ENCODE measurements at regions not wholly inside any gene's neighbourhood (a gene's known extent, or its start where the extent isn't known, plus 50 kb on each side); places are given as distances from the start of the nearest gene placed in this dataset.

DNA sequence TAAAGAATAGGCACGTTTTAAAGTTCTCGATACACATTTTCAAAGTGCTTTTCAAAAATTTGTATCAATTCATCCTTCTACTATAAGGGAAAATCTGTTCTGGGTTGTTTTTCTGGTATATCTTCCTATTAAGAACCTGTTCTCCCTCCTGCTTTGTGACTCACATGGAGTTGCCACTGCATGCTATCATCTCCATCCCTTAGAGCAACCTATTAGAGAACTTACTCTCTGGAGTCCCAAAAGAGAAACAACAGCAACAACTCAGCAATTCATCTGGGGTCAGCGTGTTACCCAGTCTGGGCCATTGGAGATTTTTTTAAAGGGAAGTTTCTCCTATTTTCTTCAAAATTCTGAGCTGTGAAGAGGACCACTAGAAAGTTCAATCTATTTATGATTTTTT lies 227.4 kb downstream of the HLX start (continued):
- no peak for TF ChIP-seq ZFP3 (CRISPR knock-in tag; IDR thresholded peaks at IDR 0.05)

DNA sequence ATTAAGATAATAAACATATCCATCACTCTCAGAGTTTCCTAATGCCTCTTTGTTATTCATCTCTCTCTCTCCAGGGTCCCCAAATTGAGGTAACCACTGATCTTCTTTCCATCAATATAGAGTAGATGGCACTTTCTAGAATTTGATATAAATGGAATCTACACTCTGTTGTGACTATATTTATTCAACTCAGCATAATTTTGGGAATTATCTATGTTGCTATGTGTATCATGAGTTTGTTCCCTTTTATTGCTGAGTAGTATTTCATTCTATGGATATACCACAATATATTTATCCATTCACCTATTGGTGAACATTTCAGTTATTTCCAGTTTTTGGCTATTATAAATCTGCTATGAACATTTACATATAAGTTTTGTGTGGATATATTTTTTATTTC lies 230.7 kb downstream of the HLX start:
- ATAC-seq = no peak

GRCh38 chr1:221117133-221117532 lies 237.9 kb downstream of the HLX start:
- ATAC-seq = peak; percentile 43
- TF ChIP-seq RARB (CRISPR knock-in tag; IDR thresholded peaks at IDR 0.05) (peak; percentile 52; the same call in 1 of the 2 replicates), SNAI2 (CRISPR knock-in tag; IDR thresholded peaks at IDR 0.05) (no peak), PPARA (CRISPR knock-in tag; IDR thresholded peaks at IDR 0.05; ENCODE audit: borderline replicate concordance) (no peak), CSRNP3 (CRISPR knock-in tag; IDR thresholded peaks at IDR 0.05) (no peak)
- TF ChIP-seq, protein P1, sequence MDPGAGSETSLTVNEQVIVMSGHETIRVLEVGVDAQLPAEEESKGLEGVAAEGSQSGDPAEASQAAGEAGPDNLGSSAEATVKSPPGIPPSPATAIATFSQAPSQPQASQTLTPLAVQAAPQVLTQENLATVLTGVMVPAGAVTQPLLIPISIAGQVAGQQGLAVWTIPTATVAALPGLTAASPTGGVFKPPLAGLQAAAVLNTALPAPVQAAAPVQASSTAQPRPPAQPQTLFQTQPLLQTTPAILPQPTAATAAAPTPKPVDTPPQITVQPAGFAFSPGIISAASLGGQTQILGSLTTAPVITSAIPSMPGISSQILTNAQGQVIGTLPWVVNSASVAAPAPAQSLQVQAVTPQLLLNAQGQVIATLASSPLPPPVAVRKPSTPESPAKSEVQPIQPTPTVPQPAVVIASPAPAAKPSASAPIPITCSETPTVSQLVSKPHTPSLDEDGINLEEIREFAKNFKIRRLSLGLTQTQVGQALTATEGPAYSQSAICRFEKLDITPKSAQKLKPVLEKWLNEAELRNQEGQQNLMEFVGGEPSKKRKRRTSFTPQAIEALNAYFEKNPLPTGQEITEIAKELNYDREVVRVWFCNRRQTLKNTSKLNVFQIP (CRISPR knock-in tag; IDR thresholded peaks at IDR 0.05; ENCODE audit: borderline replicate concordance, low read depth) = no peak

More for the DNA sequence above, 230.7 kb downstream of the HLX start:
- TF ChIP-seq OSR1 (CRISPR knock-in tag; IDR thresholded peaks at IDR 0.05) (no peak), ZNF8 (CRISPR knock-in tag; IDR thresholded peaks at IDR 0.05) (peak; percentile 86; the same call in 1 of the 2 replicates)

DNA sequence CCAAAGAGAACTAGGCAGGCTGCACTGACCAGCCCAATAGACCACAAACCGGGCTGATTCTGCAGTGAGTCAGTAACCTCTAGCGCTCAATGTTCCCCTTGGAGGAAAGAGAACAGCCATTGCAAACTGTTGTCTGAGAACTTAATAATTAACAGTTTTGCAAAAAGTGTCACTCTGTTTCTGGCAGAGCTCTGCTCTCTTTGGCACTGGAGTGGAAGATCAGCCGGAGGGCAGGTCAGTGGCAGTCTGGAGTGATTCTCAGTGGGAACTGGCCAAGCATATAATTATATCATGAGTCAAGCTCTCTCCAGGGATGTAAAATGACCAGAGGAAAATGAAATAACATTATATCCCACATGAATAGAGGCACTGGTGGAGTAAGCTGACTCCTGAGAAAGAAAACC lies 238.3 kb downstream of the HLX start:
- peak; percentile 95 for ATAC-seq
- TF ChIP-seq ZC3H10 (CRISPR knock-in tag; IDR thresholded peaks at IDR 0.05) (peak; percentile 94), SNAI2 (CRISPR knock-in tag; IDR thresholded peaks at IDR 0.05) (no peak)

GRCh38 chr1:221118176-221118937 lies 239.1 kb downstream of the HLX start:
- TF ChIP-seq ZFP30 (CRISPR knock-in tag; IDR thresholded peaks at IDR 0.05) (no peak), CSRNP3 (CRISPR knock-in tag; IDR thresholded peaks at IDR 0.05) (no peak), BACH2 (CRISPR knock-in tag; IDR thresholded peaks at IDR 0.05; ENCODE audit: borderline replicate concordance) (no peak), OSR1 (CRISPR knock-in tag; IDR thresholded peaks at IDR 0.05) (no peak), ZNF8 (CRISPR knock-in tag; IDR thresholded peaks at IDR 0.05) (no peak), TOX (CRISPR knock-in tag; IDR thresholded peaks at IDR 0.05; ENCODE audit: borderline replicate concordance) (peak; percentile 79; the same call in 1 of the 2 replicates), ZC3H10 (CRISPR knock-in tag; IDR thresholded peaks at IDR 0.05) (peak; percentile 64; the same call in 1 of the 2 replicates), RARB (CRISPR knock-in tag; IDR thresholded peaks at IDR 0.05) (no peak)
- TF ChIP-seq, protein P2, sequence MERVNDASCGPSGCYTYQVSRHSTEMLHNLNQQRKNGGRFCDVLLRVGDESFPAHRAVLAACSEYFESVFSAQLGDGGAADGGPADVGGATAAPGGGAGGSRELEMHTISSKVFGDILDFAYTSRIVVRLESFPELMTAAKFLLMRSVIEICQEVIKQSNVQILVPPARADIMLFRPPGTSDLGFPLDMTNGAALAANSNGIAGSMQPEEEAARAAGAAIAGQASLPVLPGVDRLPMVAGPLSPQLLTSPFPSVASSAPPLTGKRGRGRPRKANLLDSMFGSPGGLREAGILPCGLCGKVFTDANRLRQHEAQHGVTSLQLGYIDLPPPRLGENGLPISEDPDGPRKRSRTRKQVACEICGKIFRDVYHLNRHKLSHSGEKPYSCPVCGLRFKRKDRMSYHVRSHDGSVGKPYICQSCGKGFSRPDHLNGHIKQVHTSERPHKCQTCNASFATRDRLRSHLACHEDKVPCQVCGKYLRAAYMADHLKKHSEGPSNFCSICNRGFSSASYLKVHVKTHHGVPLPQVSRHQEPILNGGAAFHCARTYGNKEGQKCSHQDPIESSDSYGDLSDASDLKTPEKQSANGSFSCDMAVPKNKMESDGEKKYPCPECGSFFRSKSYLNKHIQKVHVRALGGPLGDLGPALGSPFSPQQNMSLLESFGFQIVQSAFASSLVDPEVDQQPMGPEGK (CRISPR knock-in tag; IDR thresholded peaks at IDR 0.05; ENCODE audit: borderline replicate concordance) = no peak
- TF ChIP-seq, protein P3, sequence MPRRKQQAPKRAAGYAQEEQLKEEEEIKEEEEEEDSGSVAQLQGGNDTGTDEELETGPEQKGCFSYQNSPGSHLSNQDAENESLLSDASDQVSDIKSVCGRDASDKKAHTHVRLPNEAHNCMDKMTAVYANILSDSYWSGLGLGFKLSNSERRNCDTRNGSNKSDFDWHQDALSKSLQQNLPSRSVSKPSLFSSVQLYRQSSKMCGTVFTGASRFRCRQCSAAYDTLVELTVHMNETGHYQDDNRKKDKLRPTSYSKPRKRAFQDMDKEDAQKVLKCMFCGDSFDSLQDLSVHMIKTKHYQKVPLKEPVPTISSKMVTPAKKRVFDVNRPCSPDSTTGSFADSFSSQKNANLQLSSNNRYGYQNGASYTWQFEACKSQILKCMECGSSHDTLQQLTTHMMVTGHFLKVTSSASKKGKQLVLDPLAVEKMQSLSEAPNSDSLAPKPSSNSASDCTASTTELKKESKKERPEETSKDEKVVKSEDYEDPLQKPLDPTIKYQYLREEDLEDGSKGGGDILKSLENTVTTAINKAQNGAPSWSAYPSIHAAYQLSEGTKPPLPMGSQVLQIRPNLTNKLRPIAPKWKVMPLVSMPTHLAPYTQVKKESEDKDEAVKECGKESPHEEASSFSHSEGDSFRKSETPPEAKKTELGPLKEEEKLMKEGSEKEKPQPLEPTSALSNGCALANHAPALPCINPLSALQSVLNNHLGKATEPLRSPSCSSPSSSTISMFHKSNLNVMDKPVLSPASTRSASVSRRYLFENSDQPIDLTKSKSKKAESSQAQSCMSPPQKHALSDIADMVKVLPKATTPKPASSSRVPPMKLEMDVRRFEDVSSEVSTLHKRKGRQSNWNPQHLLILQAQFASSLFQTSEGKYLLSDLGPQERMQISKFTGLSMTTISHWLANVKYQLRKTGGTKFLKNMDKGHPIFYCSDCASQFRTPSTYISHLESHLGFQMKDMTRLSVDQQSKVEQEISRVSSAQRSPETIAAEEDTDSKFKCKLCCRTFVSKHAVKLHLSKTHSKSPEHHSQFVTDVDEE (CRISPR knock-in tag; IDR thresholded peaks at IDR 0.05) = no peak
- TF ChIP-seq, protein P1 (CRISPR knock-in tag; IDR thresholded peaks at IDR 0.05; ENCODE audit: borderline replicate concordance, low read depth) = no peak
- ATAC-seq = peak; percentile 31
